ENCODE measurements at regions not wholly inside any gene's neighbourhood (a gene's known extent, or its start where the extent isn't known, plus 50 kb on each side); places are given as distances from the start of the nearest gene placed in this dataset.

DNA sequence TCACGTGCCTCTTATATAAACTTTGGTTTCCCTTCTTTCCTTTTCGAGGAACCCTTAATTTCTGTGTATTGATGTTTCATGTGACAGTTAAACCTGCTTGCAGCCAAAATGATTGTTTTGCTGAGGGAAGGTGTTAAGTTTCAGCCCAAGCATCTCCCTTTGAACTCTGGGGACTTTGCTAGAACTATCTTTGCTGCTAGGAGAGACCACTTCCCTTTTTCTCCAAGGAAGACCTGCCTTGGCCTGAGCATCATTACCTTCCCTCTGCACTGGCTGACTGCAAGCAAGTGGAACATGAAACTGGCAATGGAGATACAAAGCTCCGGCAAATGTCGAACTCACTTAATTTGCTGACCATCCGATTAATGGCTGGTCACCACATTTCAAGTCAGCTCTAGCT is 192.8 kb downstream of the GRIN2B start:
- ATAC-seq, result no peak
- POLR2A ChIA-PET, result no interaction called here

DNA sequence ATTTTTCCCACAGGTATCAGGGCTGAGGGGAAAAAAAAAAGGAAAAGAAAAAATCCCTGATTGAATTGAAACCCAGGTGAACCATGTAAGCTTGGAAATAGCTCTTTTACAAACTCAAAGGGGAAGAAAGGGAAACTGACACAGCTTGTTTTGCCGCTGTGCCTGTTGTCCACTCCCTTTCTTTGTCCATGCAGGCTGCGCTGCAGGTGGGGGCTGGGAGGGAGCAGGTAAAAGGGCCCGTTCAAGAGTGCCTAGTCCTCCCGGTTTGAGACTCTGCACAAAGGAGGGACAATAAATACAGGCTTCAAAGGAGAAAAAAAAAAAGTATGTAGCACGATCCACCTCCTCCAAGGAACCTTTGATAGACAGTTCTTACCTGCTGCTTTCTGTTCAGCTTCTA is 194.8 kb downstream of the GRIN2B start:
- ChIA-PET CTCF (no interaction called here), POLR2A (no interaction called here)
- Histone ChIP-seq H3K9me3 (no peaks in the 10 kb centered on the region), H3K4me3 (no peak overlapping the region), H3K4me2 (no peak overlapping the region), H3K27ac (no peak overlapping the region), H3K4me1 (no peaks in the 10 kb centered on the region)
- FAIRE-seq (no peak), ATAC-seq (no peak), DNase-seq (ENCODE audit: low read depth in 1 of 2, low spot score in 1 of 2) (no peak)
- 48% methylated on average over 5 of the region's 5 CpGs for WGBS (ENCODE audit: missing lambda C conversion rate)
- TF ChIP-seq, protein P1, sequence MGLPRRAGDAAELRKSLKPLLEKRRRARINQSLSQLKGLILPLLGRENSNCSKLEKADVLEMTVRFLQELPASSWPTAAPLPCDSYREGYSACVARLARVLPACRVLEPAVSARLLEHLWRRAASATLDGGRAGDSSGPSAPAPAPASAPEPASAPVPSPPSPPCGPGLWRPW (IDR thresholded peaks at IDR 0.05), result no peak
- TF ChIP-seq CHD4 (IDR thresholded peaks at IDR 0.05; ENCODE audit: borderline replicate concordance) (no peak), CBX8 (IDR thresholded peaks at IDR 0.05) (no peak), BHLHE40 (IDR thresholded peaks at IDR 0.05; ENCODE audit: low read depth, low read length) (no peak), JUN (IDR thresholded peaks at IDR 0.05) (no peak), RFX5 (IDR thresholded peaks at IDR 0.05) (no peak), CEBPB (IDR thresholded peaks at IDR 0.05) (no peak), RCOR1 (IDR thresholded peaks at IDR 0.05; ENCODE audit: low read depth, low read length) (no peak), FOSL2 (IDR thresholded peaks at IDR 0.05) (no peak), FOSL2 (CRISPR knock-in tag; IDR thresholded peaks at IDR 0.05) (no peak), ESRRA (IDR thresholded peaks at IDR 0.05; ENCODE audit: borderline replicate concordance, low read length) (no peak)
- TF ChIP-seq, protein P2, sequence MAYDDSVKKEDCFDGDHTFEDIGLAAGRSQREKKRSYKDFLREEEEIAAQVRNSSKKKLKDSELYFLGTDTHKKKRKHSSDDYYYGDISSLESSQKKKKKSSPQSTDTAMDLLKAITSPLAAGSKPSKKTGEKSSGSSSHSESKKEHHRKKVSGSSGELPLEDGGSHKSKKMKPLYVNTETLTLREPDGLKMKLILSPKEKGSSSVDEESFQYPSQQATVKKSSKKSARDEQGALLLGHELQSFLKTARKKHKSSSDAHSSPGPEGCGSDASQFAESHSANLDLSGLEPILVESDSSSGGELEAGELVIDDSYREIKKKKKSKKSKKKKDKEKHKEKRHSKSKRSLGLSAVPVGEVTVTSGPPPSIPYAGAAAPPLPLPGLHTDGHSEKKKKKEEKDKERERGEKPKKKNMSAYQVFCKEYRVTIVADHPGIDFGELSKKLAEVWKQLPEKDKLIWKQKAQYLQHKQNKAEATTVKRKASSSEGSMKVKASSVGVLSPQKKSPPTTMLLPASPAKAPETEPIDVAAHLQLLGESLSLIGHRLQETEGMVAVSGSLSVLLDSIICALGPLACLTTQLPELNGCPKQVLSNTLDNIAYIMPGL (CRISPR knock-in tag; IDR thresholded peaks at IDR 0.05; ENCODE audit: borderline replicate concordance), result no peak

More for the DNA sequence above, 192.8 kb downstream of the GRIN2B start:
- FAIRE-seq (no peak), DNase-seq (ENCODE audit: low read depth in 1 of 2, low spot score in 1 of 2) (no peak)
- Histone ChIP-seq H3K4me2 (no peak overlapping the region), H3K9me3 (no peaks in the 10 kb centered on the region), H3K27ac (no peak overlapping the region), H3K4me3 (no peak overlapping the region), H3K4me1 (no peaks in the 10 kb centered on the region)
- 72% methylated on average over 5 of the region's 5 CpGs for WGBS (ENCODE audit: missing lambda C conversion rate)
- peak; percentile 27 for TF ChIP-seq MAFK (IDR thresholded peaks at IDR 0.05; ENCODE audit: partially characterized antibody)
- TF ChIP-seq EHMT2 (IDR thresholded peaks at IDR 0.05; ENCODE audit: low read depth), result no peak
- CTCF ChIA-PET, result no interaction called here

DNA sequence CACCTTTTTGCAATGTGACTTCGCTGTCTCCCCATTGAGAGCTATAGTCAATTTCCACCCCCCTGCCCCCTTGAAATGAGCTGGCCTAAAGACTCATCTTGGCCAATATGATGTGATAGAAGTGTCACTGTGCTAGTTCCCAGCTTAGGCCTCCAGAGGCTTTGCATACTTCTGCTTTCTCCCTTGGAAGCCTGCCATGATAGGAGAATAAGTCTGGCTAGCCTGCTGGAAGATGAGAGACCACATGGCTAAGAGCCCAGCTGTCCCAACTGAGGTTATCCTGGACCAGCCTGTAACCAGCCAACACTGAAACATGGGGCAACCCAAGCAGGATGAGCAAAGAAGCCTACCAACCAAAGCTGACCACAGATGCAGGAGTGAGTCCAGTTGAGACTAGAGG is 196.9 kb downstream of the GRIN2B start:
- FAIRE-seq (no peak), ATAC-seq (no peak), DNase-seq (ENCODE audit: low read depth in 1 of 2, low spot score in 1 of 2) (no peak)
- CTCF ChIA-PET, result interaction anchor here (0.6 to 1.0 kb wide), 2 partner anchors 23 to 44 kb away, joined by 3 to 4 read pairs; no protein-coding TSS in a partner anchor
- no peak overlapping the region for H3K4me3 ChIP-seq
- H3K9me3 ChIP-seq, result no peaks in the 10 kb centered on the region
- POLR2A ChIA-PET, result no interaction called here
- no peak for TF ChIP-seq PHF8 (IDR thresholded peaks at IDR 0.05; ENCODE audit: borderline replicate concordance, low read depth)
- no peak for TF ChIP-seq FOSB (CRISPR knock-in tag; IDR thresholded peaks at IDR 0.05)
- no peak for TF ChIP-seq SMC3 (IDR thresholded peaks at IDR 0.05)
- TF ChIP-seq HOXB5 (CRISPR knock-in tag; IDR thresholded peaks at IDR 0.05), result no peak
- no peak for TF ChIP-seq NFE2L2 (conservative IDR thresholded peaks at IDR 0.05; ENCODE audit: low read length)
- TF ChIP-seq BHLHE40 (IDR thresholded peaks at IDR 0.05; ENCODE audit: low read depth, low read length), result no peak
- no peak for TF ChIP-seq RAD21 (conservative IDR thresholded peaks at IDR 0.05 in 1 of 2, IDR thresholded peaks at IDR 0.05 in 1 of 2)
- no peak for TF ChIP-seq NPAS2 (CRISPR knock-in tag; IDR thresholded peaks at IDR 0.05; ENCODE audit: borderline replicate concordance)
- no peak for TF ChIP-seq RARB (CRISPR knock-in tag; IDR thresholded peaks at IDR 0.05)
- TF ChIP-seq ESRRA (IDR thresholded peaks at IDR 0.05; ENCODE audit: borderline replicate concordance, low read length), result no peak
- no peak for TF ChIP-seq POLR2AphosphoS2 (conservative IDR thresholded peaks at IDR 0.05; ENCODE audit: low read length)
- no peak for TF ChIP-seq EHF (CRISPR knock-in tag; IDR thresholded peaks at IDR 0.05)
- no peak overlapping the region for H3K27ac ChIP-seq
- no peak overlapping the region for H3K4me2 ChIP-seq
- H3K4me1 ChIP-seq, result no peaks in the 10 kb centered on the region
- 86% methylated on average over 1 of the region's 1 CpG for WGBS (ENCODE audit: missing lambda C conversion rate)

Data from A549 (cell line).